GM20431 (cell line): ENCODE measurements at regions not wholly inside any gene's neighbourhood (a gene's known extent, or its start where the extent isn't known, plus 50 kb on each side); places are given as distances from the start of the nearest gene placed in this dataset.

Source experiments
- in situ Hi-C: fragments of 300-500 bp; cut with MseI, MboI; formaldehyde crosslinking; loops from one replicate; pipeline ENCODE4 v1.15.0; 2020; ENCODE audit warnings: low sequenced_read_pairs; ENCODE audit not compliant: unreplicated experiment

- in situ Hi-C loops, result no loop called here
These were observed 218.8 kb downstream of the TMEM167A start for GRCh38 chr5:82858151-82859025.

- in situ Hi-C loops, result no loop called here
These were observed 221.2 kb downstream of the TMEM167A start for GRCh38 chr5:82855893-82856550.

- in situ Hi-C loops, result no loop called here
These were observed 222.2 kb downstream of the TMEM167A start for GRCh38 chr5:82854956-82855355.

GRCh38 chr5:82851471-82851870 lies 225.7 kb downstream of the TMEM167A start:
- in situ Hi-C loops, result no loop called here

GRCh38 chr5:82850393-82850792 lies 226.8 kb downstream of the TMEM167A start:
- in situ Hi-C loops, result no loop called here

GRCh38 chr5:82849885-82850284 lies 227.3 kb downstream of the TMEM167A start:
- in situ Hi-C loops, result no loop called here

GRCh38 chr5:82847562-82847961 lies 229.6 kb downstream of the TMEM167A start:
- in situ Hi-C loops, result no loop called here

- in situ Hi-C loops, result no loop called here
These were observed 237.3 kb downstream of the TMEM167A start for GRCh38 chr5:82839881-82840280.

- in situ Hi-C loops, result no loop called here
These were observed 241.7 kb downstream of the TMEM167A start for GRCh38 chr5:82835488-82835887.

GRCh38 chr5:82834151-82834550 lies 243.0 kb downstream of the TMEM167A start:
- in situ Hi-C loops, result no loop called here

GRCh38 chr5:82833277-82833676 lies 243.9 kb downstream of the TMEM167A start:
- in situ Hi-C loops, result no loop called here

- in situ Hi-C loops, result no loop called here
These were observed 244.7 kb downstream of the TMEM167A start for GRCh38 chr5:82832445-82832844.

GRCh38 chr5:82828211-82828610 lies 249.0 kb downstream of the TMEM167A start:
- in situ Hi-C loops, result no loop called here

GRCh38 chr5:82827651-82828050 lies 249.5 kb downstream of the TMEM167A start:
- in situ Hi-C loops, result no loop called here

GRCh38 chr5:82822634-82822927 lies 254.6 kb downstream of the TMEM167A start:
- in situ Hi-C loops, result no loop called here

GRCh38 chr5:82821846-82822633 lies 255.2 kb downstream of the TMEM167A start:
- in situ Hi-C loops, result no loop called here

GRCh38 chr5:82820961-82821845 lies 256.0 kb downstream of the TMEM167A start:
- in situ Hi-C loops, result no loop called here

- in situ Hi-C loops, result no loop called here
These were observed 257.0 kb downstream of the TMEM167A start for GRCh38 chr5:82820188-82820587.

- in situ Hi-C loops, result no loop called here
These were observed 259.1 kb downstream of the TMEM167A start for GRCh38 chr5:82817897-82818676.
